ENCODE measurements at regions not wholly inside any gene's neighbourhood (a gene's known extent, or its start where the extent isn't known, plus 50 kb on each side); places are given as distances from the start of the nearest gene placed in this dataset.
"Not testable (repeated sequence)": the region's sequence is repeated elsewhere in the genome, so short reads cannot be mapped to it uniquely, and the experiment has no call there.

GRCh38 chr4:73348185-73348584 is 55.9 kb upstream of the ALB start:
- H3K4me3 ChIP-seq = no peak overlapping the region
- DNase-seq = no peak
- no peaks in the 10 kb centered on the region for H3K9me3 ChIP-seq
- H3K27me3 ChIP-seq = no peaks in the 10 kb centered on the region
- H3K36me3 ChIP-seq = no peaks in the 10 kb centered on the region

GRCh38 chr4:73347497-73347896 is 56.6 kb upstream of the ALB start:
- Histone ChIP-seq H3K9me3 (no peaks in the 10 kb centered on the region), H3K4me3 (no peak overlapping the region), H3K36me3 (no peaks in the 10 kb centered on the region), H3K27me3 (no peaks in the 10 kb centered on the region)
- no peak for DNase-seq

GRCh38 chr4:73345399-73345975 is 58.6 kb upstream of the ALB start:
- Histone ChIP-seq H3K36me3 (no peaks in the 10 kb centered on the region), H3K9me3 (no peaks in the 10 kb centered on the region), H3K27me3 (no peaks in the 10 kb centered on the region), H3K4me3 (no peak overlapping the region)
- no peak for DNase-seq

GRCh38 chr4:73344106-73344505 is 60.0 kb upstream of the ALB start:
- Histone ChIP-seq H3K4me3 (no peak overlapping the region), H3K27me3 (no peaks in the 10 kb centered on the region), H3K9me3 (no peaks in the 10 kb centered on the region), H3K36me3 (no peaks in the 10 kb centered on the region)
- DNase-seq = no peak

GRCh38 chr4:73343432-73343831 is 60.7 kb upstream of the ALB start:
- no peak for DNase-seq
- Histone ChIP-seq H3K27me3 (no peaks in the 10 kb centered on the region), H3K9me3 (no peaks in the 10 kb centered on the region), H3K36me3 (no peaks in the 10 kb centered on the region), H3K4me3 (no peak overlapping the region)

- peak; percentile 2 for DNase-seq
- H3K36me3 ChIP-seq = no peaks in the 10 kb centered on the region
- H3K9me3 ChIP-seq = no peaks in the 10 kb centered on the region
- no peaks in the 10 kb centered on the region for H3K27me3 ChIP-seq
- no peak overlapping the region for H3K4me3 ChIP-seq
These were observed 62.6 kb upstream of the ALB start for GRCh38 chr4:73341454-73341853.

- Histone ChIP-seq H3K4me3 (no peak overlapping the region), H3K36me3 (no peaks in the 10 kb centered on the region), H3K9me3 (no peaks in the 10 kb centered on the region), H3K27me3 (no peaks in the 10 kb centered on the region)
- DNase-seq = no peak
These were observed 63.2 kb upstream of the ALB start for GRCh38 chr4:73340917-73341316.

GRCh38 chr4:73335679-73336078 is 68.4 kb upstream of the ALB start:
- Histone ChIP-seq H3K27me3 (no peaks in the 10 kb centered on the region), H3K9me3 (no peaks in the 10 kb centered on the region), H3K4me3 (no peak overlapping the region), H3K36me3 (no peaks in the 10 kb centered on the region)
- DNase-seq = no peak

GRCh38 chr4:73332012-73332411 is 72.1 kb upstream of the ALB start:
- DNase-seq, H3K36me3 ChIP-seq, H3K9me3 ChIP-seq, H3K4me3 ChIP-seq, H3K27me3 ChIP-seq: not testable (repeated sequence)

- Histone ChIP-seq H3K9me3 (no peaks in the 10 kb centered on the region), H3K4me3 (no peak overlapping the region), H3K27me3 (no peaks in the 10 kb centered on the region), H3K36me3 (no peaks in the 10 kb centered on the region)
- DNase-seq = no peak
These were observed 70.7 kb upstream of the ANKRD17 start for GRCh38 chr4:73329300-73329699.

GRCh38 chr4:73325776-73326175 is 67.2 kb upstream of the ANKRD17 start:
- not testable (repeated sequence) for H3K27me3 ChIP-seq, H3K36me3 ChIP-seq, H3K4me3 ChIP-seq, DNase-seq, H3K9me3 ChIP-seq

- Histone ChIP-seq H3K36me3 (no peaks in the 10 kb centered on the region), H3K4me3 (no peak overlapping the region), H3K9me3 (no peaks in the 10 kb centered on the region), H3K27me3 (no peaks in the 10 kb centered on the region)
- no peak for DNase-seq
These were observed 58.5 kb upstream of the ANKRD17 start for GRCh38 chr4:73317092-73317491.

GRCh38 chr4:73315091-73315490 is 56.5 kb upstream of the ANKRD17 start:
- Histone ChIP-seq H3K36me3 (no peaks in the 10 kb centered on the region), H3K27me3 (no peaks in the 10 kb centered on the region), H3K4me3 (no peak overlapping the region), H3K9me3 (no peaks in the 10 kb centered on the region)
- no peak for DNase-seq

GRCh38 chr4:73312967-73313366 is 54.4 kb upstream of the ANKRD17 start:
- Histone ChIP-seq H3K9me3 (no peaks in the 10 kb centered on the region), H3K27me3 (no peaks in the 10 kb centered on the region), H3K36me3 (no peaks in the 10 kb centered on the region), H3K4me3 (no peak overlapping the region)
- DNase-seq = no peak

- no peak for DNase-seq
- no peaks in the 10 kb centered on the region for H3K9me3 ChIP-seq
- no peaks in the 10 kb centered on the region for H3K36me3 ChIP-seq
- no peaks in the 10 kb centered on the region for H3K27me3 ChIP-seq
- H3K4me3 ChIP-seq = no peak overlapping the region
These were observed 52.8 kb upstream of the ANKRD17 start for GRCh38 chr4:73311428-73311827.

- Histone ChIP-seq H3K27me3 (no peaks in the 10 kb centered on the region), H3K9me3 (no peaks in the 10 kb centered on the region), H3K36me3 (no peaks in the 10 kb centered on the region), H3K4me3 (no peak overlapping the region)
- no peak for DNase-seq
These were observed 50.6 kb upstream of the ANKRD17 start for GRCh38 chr4:73309211-73309610.
